ENCODE measurements at regions not wholly inside any gene's neighbourhood (a gene's known extent, or its start where the extent isn't known, plus 50 kb on each side); places are given as distances from the start of the nearest gene placed in this dataset.

DNA sequence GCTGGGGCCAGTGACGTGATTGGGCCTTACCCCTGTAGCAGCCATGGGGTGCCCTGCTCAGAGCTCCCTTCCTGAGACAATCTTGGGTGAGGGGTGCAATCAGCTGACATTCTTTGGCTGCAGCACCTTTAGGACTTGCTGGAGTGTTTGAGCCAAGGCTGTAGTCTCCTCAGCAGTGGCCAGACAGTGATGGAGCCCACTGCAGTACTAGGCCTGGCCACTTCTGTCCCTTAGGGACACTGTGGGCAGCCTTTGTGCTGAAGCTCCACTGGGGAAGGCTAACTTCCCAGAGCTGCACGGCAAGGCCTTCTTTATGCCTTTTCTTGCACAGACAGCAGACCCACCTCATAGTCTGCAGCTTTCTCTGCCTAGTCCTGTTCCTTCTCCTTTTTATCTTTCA is 284.9 kb upstream of the IGF1R start:
- TF ChIP-seq, protein P1, sequence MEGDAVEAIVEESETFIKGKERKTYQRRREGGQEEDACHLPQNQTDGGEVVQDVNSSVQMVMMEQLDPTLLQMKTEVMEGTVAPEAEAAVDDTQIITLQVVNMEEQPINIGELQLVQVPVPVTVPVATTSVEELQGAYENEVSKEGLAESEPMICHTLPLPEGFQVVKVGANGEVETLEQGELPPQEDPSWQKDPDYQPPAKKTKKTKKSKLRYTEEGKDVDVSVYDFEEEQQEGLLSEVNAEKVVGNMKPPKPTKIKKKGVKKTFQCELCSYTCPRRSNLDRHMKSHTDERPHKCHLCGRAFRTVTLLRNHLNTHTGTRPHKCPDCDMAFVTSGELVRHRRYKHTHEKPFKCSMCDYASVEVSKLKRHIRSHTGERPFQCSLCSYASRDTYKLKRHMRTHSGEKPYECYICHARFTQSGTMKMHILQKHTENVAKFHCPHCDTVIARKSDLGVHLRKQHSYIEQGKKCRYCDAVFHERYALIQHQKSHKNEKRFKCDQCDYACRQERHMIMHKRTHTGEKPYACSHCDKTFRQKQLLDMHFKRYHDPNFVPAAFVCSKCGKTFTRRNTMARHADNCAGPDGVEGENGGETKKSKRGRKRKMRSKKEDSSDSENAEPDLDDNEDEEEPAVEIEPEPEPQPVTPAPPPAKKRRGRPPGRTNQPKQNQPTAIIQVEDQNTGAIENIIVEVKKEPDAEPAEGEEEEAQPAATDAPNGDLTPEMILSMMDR (IDR thresholded peaks at IDR 0.05; ENCODE audit: insufficient read depth, low read length, poor library complexity, severe bottlenecking) = no peak
- TF ChIP-seq EZH2phosphoT487 (conservative IDR thresholded peaks at IDR 0.05; ENCODE audit: low read length) = no peak
